Left renal pelvis (tissue), 4 donors: ENCODE measurements at regions not wholly inside any gene's neighbourhood (a gene's known extent, or its start where the extent isn't known, plus 50 kb on each side); places are given as distances from the start of the nearest gene placed in this dataset.

Source experiments
- DNase-seq, 4 donors: peaks; one replicate each; pipeline ENCODE4 v3.0.0-alpha.2; 2013; ENCODE audit warnings: low read depth in 4 of 4, low spot score in 3 of 4

- no peak for DNase-seq
These were observed 170.3 kb downstream of the NUP210 start for GRCh38 chr3:13249664-13250390.

GRCh38 chr3:13248640-13249039 lies 171.5 kb downstream of the NUP210 start:
- DNase-seq = no peak

- no peak for DNase-seq
These were observed 172.4 kb upstream of the IQSEC1 start for GRCh38 chr3:13245615-13245978.

GRCh38 chr3:13243586-13243985 lies 170.4 kb upstream of the IQSEC1 start:
- no peak for DNase-seq

- no peak for DNase-seq
These were observed 169.1 kb upstream of the IQSEC1 start for GRCh38 chr3:13242364-13242737.

- DNase-seq = no peak
These were observed 168.6 kb upstream of the IQSEC1 start for GRCh38 chr3:13241621-13242363.

GRCh38 chr3:13240928-13241618 lies 167.8 kb upstream of the IQSEC1 start:
- no peak for DNase-seq

GRCh38 chr3:13239467-13239760 lies 166.2 kb upstream of the IQSEC1 start:
- no peak for DNase-seq

GRCh38 chr3:13238687-13239466 lies 165.6 kb upstream of the IQSEC1 start:
- no peak for DNase-seq

GRCh38 chr3:13237776-13238490 lies 164.7 kb upstream of the IQSEC1 start:
- no peak for DNase-seq

- no peak for DNase-seq
These were observed 163.4 kb upstream of the IQSEC1 start for GRCh38 chr3:13236557-13237173.

- no peak for DNase-seq
These were observed 162.7 kb upstream of the IQSEC1 start for GRCh38 chr3:13235897-13236296.

GRCh38 chr3:13235079-13235478 lies 161.8 kb upstream of the IQSEC1 start:
- no peak for DNase-seq

GRCh38 chr3:13234666-13235065 lies 161.4 kb upstream of the IQSEC1 start:
- no peak for DNase-seq

- no peak for DNase-seq
These were observed 160.6 kb upstream of the IQSEC1 start for GRCh38 chr3:13233487-13234485.

- no peak for DNase-seq
These were observed 158.8 kb upstream of the IQSEC1 start for GRCh38 chr3:13231781-13232666.

- no peak for DNase-seq
These were observed 156.2 kb upstream of the IQSEC1 start for GRCh38 chr3:13229273-13229949.
